GM18861 (cell line): ENCODE measurements at regions not wholly inside any gene's neighbourhood (a gene's known extent, or its start where the extent isn't known, plus 50 kb on each side); places are given as distances from the start of the nearest gene placed in this dataset.

ENCODE experiments used
- ATAC-seq: cut with Tn5 transposase; IDR thresholded peaks from one replicate; pipeline ENCODE4 v1.9.1; 2021; ENCODE audit not compliant: unreplicated experiment

- no peak for ATAC-seq
Measured at GRCh38 chr9:107626118-107626517, 136.5 kb upstream of the KLF4 start.

DNA sequence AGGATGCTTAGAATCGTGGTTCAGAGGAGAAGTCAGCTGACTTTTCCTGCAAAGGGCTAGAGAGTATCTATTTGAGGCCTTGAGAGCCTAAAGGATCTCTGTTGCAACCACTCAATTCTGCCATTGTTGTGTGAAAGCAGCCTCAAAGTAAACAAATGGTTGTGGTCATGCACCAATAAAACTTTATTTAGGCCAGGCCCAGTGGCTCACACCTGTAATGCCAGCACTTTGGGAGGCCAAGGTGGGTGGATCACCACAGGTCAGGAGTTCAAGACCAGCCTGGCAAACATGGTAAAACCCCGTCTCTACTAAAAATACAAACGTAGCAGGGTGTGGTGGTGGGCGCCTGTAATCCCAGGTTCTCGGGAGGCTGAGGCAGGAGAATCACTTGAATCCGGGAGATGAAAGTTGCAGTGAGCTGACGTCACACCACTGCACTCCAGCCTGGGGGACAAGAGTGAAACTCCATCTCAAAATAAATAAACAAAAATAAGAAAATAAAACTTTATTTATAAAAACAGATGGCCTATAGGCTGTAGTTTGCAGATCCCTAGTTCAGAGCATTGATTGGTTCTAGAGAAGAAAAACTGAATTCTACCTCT, 135.9 kb upstream of the KLF4 start:
- no peak for ATAC-seq

DNA sequence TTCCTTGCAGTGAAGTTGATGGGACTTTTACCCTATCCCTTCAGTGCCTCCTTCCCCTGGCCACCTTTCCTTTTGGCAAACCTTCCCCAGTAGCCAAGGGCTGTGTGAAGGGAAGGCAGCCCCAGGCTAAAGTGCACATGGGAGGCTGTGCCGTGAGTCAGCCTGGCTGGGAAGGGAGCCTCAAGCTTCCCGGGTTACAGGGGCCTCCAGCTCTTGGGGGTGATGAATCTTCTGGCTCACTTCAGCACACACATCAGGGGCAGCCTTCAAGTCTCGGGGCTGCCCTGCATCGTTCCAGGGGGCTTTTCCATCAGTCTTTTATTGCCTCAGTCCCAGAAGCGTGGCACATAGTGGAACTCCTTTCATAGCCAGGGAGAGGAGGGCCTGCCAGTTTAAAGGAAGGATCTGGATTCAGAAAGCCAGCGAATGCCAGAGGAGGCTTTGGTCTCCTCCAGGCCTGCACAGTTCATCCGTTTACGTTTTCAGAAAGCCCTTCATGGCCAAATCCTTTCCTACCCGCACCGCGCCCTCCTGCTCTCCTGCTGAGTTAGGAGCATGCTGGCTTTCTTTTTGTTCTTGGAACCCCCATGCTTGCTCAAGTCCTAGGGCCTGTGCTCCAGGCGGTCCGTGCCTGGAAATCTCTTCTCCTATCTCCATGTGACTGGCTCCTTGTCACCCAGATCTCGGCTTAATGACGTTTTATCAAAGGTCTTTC, 134.8 kb upstream of the KLF4 start:
- no peak for ATAC-seq

DNA sequence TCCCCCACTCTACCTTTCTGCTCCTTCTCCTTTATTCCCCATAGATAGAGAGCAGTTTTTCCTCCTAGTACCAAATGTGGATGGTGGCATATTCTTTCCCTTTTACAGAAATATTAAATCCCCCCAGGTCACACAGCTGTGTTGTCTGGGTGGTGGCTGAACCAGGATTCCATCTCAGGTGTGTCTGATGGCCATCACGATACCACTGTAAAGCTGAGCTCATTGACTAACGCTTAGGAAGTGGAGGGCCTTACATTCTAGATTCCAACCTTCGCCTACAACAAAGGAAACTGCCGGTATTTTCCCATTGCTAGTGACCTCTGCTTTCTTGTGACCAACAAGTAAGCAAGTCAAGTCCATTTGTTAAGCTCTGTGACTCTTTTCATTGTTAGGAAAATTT, 131.9 kb upstream of the KLF4 start:
- no peak for ATAC-seq

GRCh38 chr9:107620801-107621200, 131.2 kb upstream of the KLF4 start:
- no peak for ATAC-seq

GRCh38 chr9:107620236-107620635, 130.7 kb upstream of the KLF4 start:
- ATAC-seq = no peak

DNA sequence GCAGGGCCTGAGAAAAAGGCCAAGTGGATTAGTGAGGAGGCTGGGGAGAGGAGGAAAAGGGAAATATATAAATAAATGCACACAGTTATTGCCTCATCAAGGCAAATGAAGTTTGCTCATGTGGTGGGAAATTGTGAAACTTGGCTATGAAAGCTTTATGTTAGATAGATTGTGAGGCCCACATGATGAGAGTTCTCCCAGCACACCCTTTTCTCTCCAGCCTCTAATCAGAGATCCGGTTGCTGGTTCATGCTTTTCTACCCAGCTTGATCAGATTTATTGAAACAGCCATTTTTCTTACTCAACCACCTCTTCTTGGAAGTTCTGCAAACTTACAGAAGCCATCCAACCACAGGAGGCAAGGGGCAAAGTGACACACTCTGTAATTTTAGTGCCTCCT, 125.8 kb upstream of the KLF4 start:
- ATAC-seq = no peak

GRCh38 chr9:107614765-107615164, 125.2 kb upstream of the KLF4 start:
- ATAC-seq = no peak

DNA sequence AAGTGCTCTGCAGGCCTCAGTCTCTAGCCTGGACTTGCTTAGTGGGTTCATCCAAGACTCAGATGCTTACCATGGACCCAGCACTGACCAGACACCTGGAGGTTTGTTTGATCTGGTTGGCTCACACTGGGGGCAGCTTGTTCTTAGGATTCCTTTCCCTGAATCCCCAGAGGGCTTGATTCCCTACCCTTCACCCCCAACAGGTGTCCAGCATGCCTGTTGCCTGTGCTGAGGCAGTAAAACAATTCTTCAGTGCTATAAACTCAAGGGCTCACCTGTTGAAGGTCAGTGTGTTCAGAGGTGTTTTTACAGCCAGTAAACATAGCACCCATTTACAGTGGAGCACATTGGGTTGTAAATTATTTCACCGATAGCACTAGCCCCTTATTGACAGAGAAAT, 123.8 kb upstream of the KLF4 start:
- ATAC-seq = no peak

- no peak for ATAC-seq
Measured at GRCh38 chr9:107612136-107612535, 122.6 kb upstream of the KLF4 start.

GRCh38 chr9:107609547-107609946, 120.0 kb upstream of the KLF4 start:
- no peak for ATAC-seq

- no peak for ATAC-seq
Measured at GRCh38 chr9:107606149-107606790, 116.7 kb upstream of the KLF4 start.

GRCh38 chr9:107605041-107605440, 115.5 kb upstream of the KLF4 start:
- no peak for ATAC-seq

DNA sequence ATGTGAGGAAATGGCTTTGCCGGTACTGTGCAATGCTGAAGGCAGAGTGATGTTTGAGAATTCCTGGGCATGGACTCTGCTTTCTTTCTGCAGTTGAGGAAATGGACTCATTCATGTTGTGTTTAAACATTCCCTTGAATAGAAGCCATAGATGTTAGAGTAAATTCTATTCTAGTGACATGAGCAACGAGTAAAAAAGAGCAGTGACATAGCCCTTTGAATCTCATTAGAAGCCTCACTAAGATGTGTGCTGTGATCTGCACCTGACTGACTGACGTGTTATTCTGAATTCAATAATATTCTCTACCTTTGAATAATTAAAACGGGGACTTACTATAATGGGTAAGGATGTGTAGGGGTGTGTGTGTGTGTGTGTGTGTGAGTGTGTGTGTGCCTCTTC, 113.7 kb upstream of the KLF4 start:
- ATAC-seq = no peak

DNA sequence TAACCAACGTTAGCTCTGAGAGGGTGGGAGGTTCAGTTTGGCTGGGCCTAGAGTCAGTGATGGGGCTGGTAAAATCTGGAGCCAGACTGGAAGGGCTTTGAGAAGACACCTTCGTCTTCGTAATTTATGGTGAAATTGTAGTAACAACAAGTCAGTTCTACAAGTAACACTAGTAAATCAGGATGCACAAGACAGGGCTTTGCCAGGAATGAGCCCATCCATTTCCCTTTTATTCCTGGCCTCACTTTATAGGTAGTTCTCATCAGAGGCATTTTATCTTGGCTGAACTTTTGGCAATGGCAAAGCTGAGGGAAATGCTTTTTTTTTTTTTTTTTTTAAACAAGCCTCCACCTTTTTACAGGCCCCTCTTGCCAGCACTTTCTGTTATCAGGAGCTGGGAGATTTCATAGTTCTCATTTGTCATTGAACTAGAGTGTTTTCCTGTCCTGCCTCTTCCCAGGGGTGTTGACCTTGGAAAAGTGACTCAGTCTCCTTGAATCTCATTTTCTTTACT, 110.5 kb upstream of the KLF4 start:
- ATAC-seq = no peak

- no peak for ATAC-seq
Measured at GRCh38 chr9:107597743-107598217, 108.2 kb upstream of the KLF4 start.

- ATAC-seq = no peak
Measured at GRCh38 chr9:107594908-107595530, 105.5 kb upstream of the KLF4 start.

GRCh38 chr9:107593224-107593870, 103.8 kb upstream of the KLF4 start:
- ATAC-seq = no peak

- ATAC-seq = no peak
Measured at GRCh38 chr9:107592424-107592823, 102.9 kb upstream of the KLF4 start.

DNA sequence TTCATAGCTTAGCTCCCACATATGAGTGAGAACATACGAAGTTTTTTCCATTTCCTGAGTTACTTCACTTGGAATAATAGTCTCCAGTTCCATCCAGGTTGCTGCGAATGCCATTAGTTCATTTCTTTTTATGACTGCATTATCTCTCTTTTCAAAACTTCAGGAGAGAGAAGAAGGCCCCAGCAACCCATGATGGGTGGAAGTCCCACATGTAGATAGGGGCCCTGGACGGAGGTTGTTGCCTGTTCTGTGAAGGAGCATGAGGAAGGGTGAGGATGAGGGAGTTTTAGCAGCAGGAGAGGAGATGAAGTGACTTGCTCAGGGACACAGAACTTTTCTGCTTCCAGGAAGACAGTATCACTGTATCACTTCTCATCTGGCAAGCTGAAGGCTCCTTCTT, 102.2 kb upstream of the KLF4 start:
- no peak for ATAC-seq

DNA sequence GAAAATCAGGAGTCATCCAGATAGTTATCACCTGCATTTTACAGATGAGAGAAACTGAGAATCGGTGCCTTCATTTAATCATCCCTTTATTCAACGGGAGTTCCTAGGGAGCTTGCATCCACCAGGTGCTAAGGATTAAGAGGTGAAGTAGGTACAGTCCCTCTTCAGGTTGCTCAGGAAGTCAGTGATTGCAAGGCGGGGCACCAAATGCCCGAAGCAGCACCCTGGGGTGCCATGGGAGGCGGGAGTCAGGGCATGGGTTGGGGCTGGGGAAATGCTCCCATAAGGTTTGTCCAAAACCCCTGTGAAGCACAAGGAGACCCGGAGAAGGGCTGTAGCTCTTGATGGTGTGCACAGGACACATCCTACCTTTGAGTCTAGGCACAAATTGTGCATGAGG, 98.8 kb upstream of the KLF4 start:
- no peak for ATAC-seq
